ENCODE measurements at regions not wholly inside any gene's neighbourhood (a gene's known extent, or its start where the extent isn't known, plus 50 kb on each side); places are given as distances from the start of the nearest gene placed in this dataset.
"Not testable (repeated sequence)": the region's sequence is repeated elsewhere in the genome, so short reads cannot be mapped to it uniquely, and the experiment has no call there.

- no peaks in the 10 kb centered on the region for H3K27me3 ChIP-seq (ENCODE audit: insufficient read depth, poor library complexity, severe bottlenecking)
- no peak overlapping the region for H3K27ac ChIP-seq (replicated peaks)
- DNase-seq (ENCODE audit: low read depth in 1 of 2, low spot score in 1 of 2): no peak
- no peak overlapping the region for H3K4me3 ChIP-seq (replicated peaks; ENCODE audit: insufficient read depth, low read length)
- no peak for TF ChIP-seq REST (IDR thresholded peaks at IDR 0.05; ENCODE audit: insufficient replicate concordance, low read depth)
- TF ChIP-seq SPI1 (IDR thresholded peaks at IDR 0.05; ENCODE audit: borderline replicate concordance, low read depth): no peak
- TF ChIP-seq GABPA (IDR thresholded peaks at IDR 0.05; ENCODE audit: low read depth): no peak
- TF ChIP-seq POLR2AphosphoS5 (IDR thresholded peaks at IDR 0.05; ENCODE audit: low read depth): no peak
These were observed 790.5 kb upstream of the TPTE start for GRCh38 chr21:9730866-9731265.

GRCh38 chr21:9731317-9731716 is 790.1 kb upstream of the TPTE start:
- not testable (repeated sequence) for DNase-seq (ENCODE audit: low read depth in 1 of 2, low spot score in 1 of 2); H3K27me3 ChIP-seq (ENCODE audit: insufficient read depth, poor library complexity, severe bottlenecking); H3K27ac ChIP-seq (replicated peaks); H3K4me3 ChIP-seq (replicated peaks; ENCODE audit: insufficient read depth, low read length)

- not testable (repeated sequence) for H3K4me3 ChIP-seq (replicated peaks; ENCODE audit: insufficient read depth, low read length); H3K27me3 ChIP-seq (ENCODE audit: insufficient read depth, poor library complexity, severe bottlenecking); DNase-seq (ENCODE audit: low read depth in 1 of 2, low spot score in 1 of 2); H3K27ac ChIP-seq (replicated peaks)
These were observed 788.8 kb upstream of the TPTE start for GRCh38 chr21:9732605-9733004.

GRCh38 chr21:9733761-9734558 is 787.4 kb upstream of the TPTE start:
- H3K27ac ChIP-seq (replicated peaks); H3K27me3 ChIP-seq (ENCODE audit: insufficient read depth, poor library complexity, severe bottlenecking); DNase-seq (ENCODE audit: low read depth in 1 of 2, low spot score in 1 of 2); H3K4me3 ChIP-seq (replicated peaks; ENCODE audit: insufficient read depth, low read length): not testable (repeated sequence)

- Histone ChIP-seq H3K27me3 (ENCODE audit: insufficient read depth, poor library complexity, severe bottlenecking) (no peaks in the 10 kb centered on the region), H3K27ac (replicated peaks) (no peak overlapping the region), H3K4me3 (replicated peaks; ENCODE audit: insufficient read depth, low read length) (no peak overlapping the region)
- TF ChIP-seq REST (IDR thresholded peaks at IDR 0.05; ENCODE audit: insufficient replicate concordance, low read depth) (no peak), POLR2AphosphoS5 (IDR thresholded peaks at IDR 0.05; ENCODE audit: low read depth) (no peak), GABPA (IDR thresholded peaks at IDR 0.05; ENCODE audit: low read depth) (no peak), SPI1 (IDR thresholded peaks at IDR 0.05; ENCODE audit: borderline replicate concordance, low read depth) (no peak), CTCF (IDR thresholded peaks at IDR 0.05; ENCODE audit: insufficient read depth, low read length) (no peak)
- DNase-seq (ENCODE audit: low read depth in 1 of 2, low spot score in 1 of 2): no peak
These were observed 785.9 kb upstream of the TPTE start for GRCh38 chr21:9735421-9735961.

GRCh38 chr21:9737301-9737700 is 784.1 kb upstream of the TPTE start:
- not testable (repeated sequence) for H3K4me3 ChIP-seq (replicated peaks; ENCODE audit: insufficient read depth, low read length); H3K27ac ChIP-seq (replicated peaks); DNase-seq (ENCODE audit: low read depth in 1 of 2, low spot score in 1 of 2); H3K27me3 ChIP-seq (ENCODE audit: insufficient read depth, poor library complexity, severe bottlenecking)

- not testable (repeated sequence) for DNase-seq (ENCODE audit: low read depth in 1 of 2, low spot score in 1 of 2)
These were observed 783.4 kb upstream of the TPTE start for GRCh38 chr21:9737871-9738515.

More at GRCh38 chr21:9737871-9738515, 783.4 kb upstream of the TPTE start:
- not testable (repeated sequence) for H3K27ac ChIP-seq (replicated peaks); H3K4me3 ChIP-seq (replicated peaks; ENCODE audit: insufficient read depth, low read length); H3K27me3 ChIP-seq (ENCODE audit: insufficient read depth, poor library complexity, severe bottlenecking)

All from HL-60 (cell line).